ENCODE measurements at regions not wholly inside any gene's neighbourhood (a gene's known extent, or its start where the extent isn't known, plus 50 kb on each side); places are given as distances from the start of the nearest gene placed in this dataset.

DNA sequence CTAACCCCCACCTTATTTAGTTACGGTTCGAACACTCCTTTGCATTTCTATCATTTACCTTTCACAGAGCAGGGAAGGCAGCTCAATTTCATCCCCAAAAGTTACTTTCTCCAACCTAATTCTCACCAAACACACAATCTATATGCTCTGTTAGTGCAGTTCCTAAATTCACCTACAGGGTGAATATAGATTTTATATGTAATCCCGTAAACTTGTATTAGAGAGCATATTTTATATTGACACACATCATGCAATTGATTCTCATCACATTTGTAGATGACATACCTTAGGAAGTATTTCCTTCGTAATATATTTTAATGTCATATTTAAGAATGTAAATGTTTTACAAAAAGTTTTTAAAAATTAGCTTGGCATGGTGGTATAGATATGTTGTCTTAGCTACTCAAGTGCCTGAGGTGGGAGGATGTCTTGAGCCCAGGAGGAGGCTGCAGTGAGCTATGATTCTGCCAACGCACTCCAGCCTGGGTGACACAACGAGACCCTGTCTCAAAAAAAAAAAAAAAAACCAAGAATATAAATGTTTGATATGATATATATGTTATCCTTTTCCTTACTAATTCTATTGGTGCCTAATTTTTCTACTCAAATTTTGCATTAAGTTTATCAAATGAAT, 57.3 kb upstream of the TNFRSF19 start:
- TF ChIP-seq, protein P1, sequence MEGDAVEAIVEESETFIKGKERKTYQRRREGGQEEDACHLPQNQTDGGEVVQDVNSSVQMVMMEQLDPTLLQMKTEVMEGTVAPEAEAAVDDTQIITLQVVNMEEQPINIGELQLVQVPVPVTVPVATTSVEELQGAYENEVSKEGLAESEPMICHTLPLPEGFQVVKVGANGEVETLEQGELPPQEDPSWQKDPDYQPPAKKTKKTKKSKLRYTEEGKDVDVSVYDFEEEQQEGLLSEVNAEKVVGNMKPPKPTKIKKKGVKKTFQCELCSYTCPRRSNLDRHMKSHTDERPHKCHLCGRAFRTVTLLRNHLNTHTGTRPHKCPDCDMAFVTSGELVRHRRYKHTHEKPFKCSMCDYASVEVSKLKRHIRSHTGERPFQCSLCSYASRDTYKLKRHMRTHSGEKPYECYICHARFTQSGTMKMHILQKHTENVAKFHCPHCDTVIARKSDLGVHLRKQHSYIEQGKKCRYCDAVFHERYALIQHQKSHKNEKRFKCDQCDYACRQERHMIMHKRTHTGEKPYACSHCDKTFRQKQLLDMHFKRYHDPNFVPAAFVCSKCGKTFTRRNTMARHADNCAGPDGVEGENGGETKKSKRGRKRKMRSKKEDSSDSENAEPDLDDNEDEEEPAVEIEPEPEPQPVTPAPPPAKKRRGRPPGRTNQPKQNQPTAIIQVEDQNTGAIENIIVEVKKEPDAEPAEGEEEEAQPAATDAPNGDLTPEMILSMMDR (IDR thresholded peaks at IDR 0.05) = peak; percentile 2; the same call in 1 of the 2 replicates
- no peak for TF ChIP-seq REST (IDR thresholded peaks at IDR 0.05; ENCODE audit: insufficient read depth in 1 of 2, low read depth in 2 of 2, low read length in 1 of 2)
